ENCODE measurements at regions not wholly inside any gene's neighbourhood (a gene's known extent, or its start where the extent isn't known, plus 50 kb on each side); places are given as distances from the start of the nearest gene placed in this dataset.

GRCh38 chr12:86367137-86367536 is 110.9 kb upstream of the MGAT4C start:
- H3K36me3 ChIP-seq, result no peaks in the 10 kb centered on the region
- no peak for DNase-seq
- no peak overlapping the region for H3K27ac ChIP-seq
- in situ Hi-C loops (cut with MboI; ENCODE audit: low pct_ligation_motif_present in 1 of 4, low pct_unique_long_range_greater_than_20kb in 1 of 4, low sequenced_read_pairs in 3 of 4) (no loop called here), intact Hi-C loops (cut with DNase I; ENCODE audit: low total_unique reads) (no loop called here)
- WGBS, 2 donors (ENCODE audit: low coverage in 1 of 2), result 46 to 60% methylated on average over 1 to 2 of the region's 2 CpGs
- H3K27me3 ChIP-seq, result no peaks in the 10 kb centered on the region
- no peak overlapping the region for H3K4me3 ChIP-seq
- no peaks in the 10 kb centered on the region for H3K4me1 ChIP-seq
- no peaks in the 10 kb centered on the region for H3K9me3 ChIP-seq
- TF ChIP-seq EP300 (IDR thresholded peaks at IDR 0.05; ENCODE audit: low read depth) (no peak), CTCF (IDR thresholded peaks at IDR 0.05) (no peak), POLR2AphosphoS5 (IDR thresholded peaks at IDR 0.05) (no peak), POLR2A (IDR thresholded peaks at IDR 0.05) (no peak)

- no peak for DNase-seq
- Histone ChIP-seq H3K27ac (no peak overlapping the region), H3K36me3 (no peaks in the 10 kb centered on the region), H3K4me1 (no peaks in the 10 kb centered on the region), H3K4me3 (no peak overlapping the region), H3K27me3 (no peaks in the 10 kb centered on the region), H3K9me3 (no peaks in the 10 kb centered on the region)
- no peak for TF ChIP-seq CTCF (IDR thresholded peaks at IDR 0.05)
- no peak for TF ChIP-seq EP300 (IDR thresholded peaks at IDR 0.05; ENCODE audit: low read depth)
- no peak for TF ChIP-seq POLR2A (IDR thresholded peaks at IDR 0.05)
- TF ChIP-seq POLR2AphosphoS5 (IDR thresholded peaks at IDR 0.05), result no peak
- intact Hi-C loops (cut with DNase I; ENCODE audit: low total_unique reads) (no loop called here), in situ Hi-C loops (cut with MboI; ENCODE audit: low pct_ligation_motif_present in 1 of 4, low pct_unique_long_range_greater_than_20kb in 1 of 4, low sequenced_read_pairs in 3 of 4) (no loop called here)
- 11 to 32% methylated on average over 2 of the region's 2 CpGs for whole genome bisulfite sequencing, 2 donors (ENCODE audit: low coverage in 1 of 2)
These were observed 93.0 kb upstream of the MGAT4C start for GRCh38 chr12:86349196-86349595.

- no peaks in the 10 kb centered on the region for H3K4me1 ChIP-seq
- no peaks in the 10 kb centered on the region for H3K27me3 ChIP-seq
- in situ Hi-C loops (cut with MboI; ENCODE audit: low pct_ligation_motif_present in 1 of 4, low pct_unique_long_range_greater_than_20kb in 1 of 4, low sequenced_read_pairs in 3 of 4) (no loop called here), intact Hi-C loops (cut with DNase I; ENCODE audit: low total_unique reads) (no loop called here)
- H3K27ac ChIP-seq, result no peak overlapping the region
- no peaks in the 10 kb centered on the region for H3K36me3 ChIP-seq
- DNase-seq, result no peak
- no peak overlapping the region for H3K4me3 ChIP-seq
- no peaks in the 10 kb centered on the region for H3K9me3 ChIP-seq
- TF ChIP-seq EP300 (IDR thresholded peaks at IDR 0.05; ENCODE audit: low read depth) (no peak), POLR2AphosphoS5 (IDR thresholded peaks at IDR 0.05) (no peak), CTCF (IDR thresholded peaks at IDR 0.05) (no peak), POLR2A (IDR thresholded peaks at IDR 0.05) (no peak)
- 44 to 71% methylated on average over 2 of the region's 2 CpGs for WGBS, 2 donors (ENCODE audit: low coverage in 1 of 2)
These were observed 77.8 kb upstream of the MGAT4C start for GRCh38 chr12:86333955-86334522.

- no peaks in the 10 kb centered on the region for H3K27me3 ChIP-seq
- intact Hi-C loops (cut with DNase I; ENCODE audit: low total_unique reads), result no loop called here
- in situ Hi-C loops (cut with MboI; ENCODE audit: low pct_ligation_motif_present in 1 of 4, low pct_unique_long_range_greater_than_20kb in 1 of 4, low sequenced_read_pairs in 3 of 4), result no loop called here
- H3K4me1 ChIP-seq, result no peaks in the 10 kb centered on the region
- no peak for DNase-seq
- 26 to 35% methylated on average over 2 of the region's 2 CpGs for WGBS, 2 donors (ENCODE audit: low coverage in 1 of 2)
- no peaks in the 10 kb centered on the region for H3K9me3 ChIP-seq
- no peak overlapping the region for H3K4me3 ChIP-seq
- no peak overlapping the region for H3K27ac ChIP-seq
- no peak for TF ChIP-seq EP300 (IDR thresholded peaks at IDR 0.05; ENCODE audit: low read depth)
- TF ChIP-seq CTCF (IDR thresholded peaks at IDR 0.05), result no peak
- TF ChIP-seq POLR2A (IDR thresholded peaks at IDR 0.05), result no peak
- no peak for TF ChIP-seq POLR2AphosphoS5 (IDR thresholded peaks at IDR 0.05)
- H3K36me3 ChIP-seq, result no peaks in the 10 kb centered on the region
These were observed 75.3 kb upstream of the MGAT4C start for GRCh38 chr12:86331457-86331856.

All from transverse colon (tissue), 4 donors.